Activated B cell treated with CpG ODN at 0.5 μM for 24 hours (primary cell): ENCODE measurements at regions not wholly inside any gene's neighbourhood (a gene's known extent, or its start where the extent isn't known, plus 50 kb on each side); places are given as distances from the start of the nearest gene placed in this dataset.

Experiments used
- ATAC-seq: fragments of 200-7000 bp; cut with Tn5 transposase; one replicate; pipeline ENCODE4 v1.10.0; 2021; ENCODE audit warnings: low read depth, mild to moderate bottlenecking, moderate library complexity
- CTCF ChIA-PET: fragments of 350-600 bp; sonication (Branson Sonifier 250); formaldehyde crosslinking; loops from one replicate; lab custom pipeline; 2021; ENCODE audit warnings: antibody characterized with exemption; lab: Charles Lee
- POLR2A ChIA-PET: fragments of 350-600 bp; sonication (Branson Sonifier 250); formaldehyde crosslinking; loops from one replicate; lab custom pipeline; 2021; ENCODE audit warnings: antibody characterized with exemption; lab: Charles Lee
- DNase-seq: peaks from one replicate; pipeline ENCODE4 v3.0.0; 2022
- H3K27ac Mint-ChIP-seq: one replicate; pipeline ENCODE4 v1.8.0; 2020; ENCODE audit warnings: mixed read lengths
- H3K27me3 Mint-ChIP-seq: one replicate; pipeline ENCODE4 v1.8.0; 2021; ENCODE audit warnings: mixed read lengths
- H3K36me3 Mint-ChIP-seq: one replicate; pipeline ENCODE4 v1.8.0; 2021; ENCODE audit warnings: low read depth, mixed read lengths
- H3K4me1 Mint-ChIP-seq: one replicate; pipeline ENCODE4 v1.8.0; 2021; ENCODE audit warnings: mixed read lengths
- H3K4me3 Mint-ChIP-seq: one replicate; pipeline ENCODE4 v1.8.0; 2020; ENCODE audit warnings: mild to moderate bottlenecking, mixed read lengths
- H3K9me3 Mint-ChIP-seq: one replicate; pipeline ENCODE4 v1.8.0; 2020; ENCODE audit warnings: mixed read lengths
- CTCF ChIP-seq: fragments of 200-600 bp; IDR thresholded peaks from one replicate; pipeline ENCODE4 v1.8.0; 2022; ENCODE audit warnings: antibody characterized with exemption, mild to moderate bottlenecking
- intact Hi-C: fragments of 100-400 bp; cut with micrococcal nuclease; formaldehyde crosslinking; loops from one replicate; pipeline ENCODE4 v1.15.1; 2024

DNA sequence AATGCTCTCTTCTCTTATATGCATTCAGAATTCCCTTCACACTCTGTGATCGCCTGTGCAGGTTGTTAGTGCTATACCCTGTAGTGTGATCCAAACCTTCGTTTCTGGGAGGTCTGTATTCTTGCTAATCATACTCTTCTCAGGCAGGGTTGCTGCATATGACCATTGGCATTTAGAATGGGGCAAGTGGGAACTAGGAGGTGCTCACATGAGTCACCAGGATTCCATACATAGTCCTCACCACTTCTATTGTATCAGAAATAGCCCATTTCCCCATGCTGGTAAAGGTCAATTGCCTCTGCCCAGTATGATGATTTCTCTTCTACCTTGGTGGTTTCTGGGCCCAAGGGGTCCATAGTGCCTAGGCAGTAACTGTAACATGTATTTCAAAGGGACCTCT, 443.5 kb upstream of the CDH6 start:
- H3K9me3 Mint-ChIP-seq, result peaks cover 13% of the 10 kb centered on the region
- ChIA-PET POLR2A (no interaction called here), CTCF (no interaction called here)
- no peak overlapping the region for H3K27ac Mint-ChIP-seq
- ATAC-seq (no peak), DNase-seq (no peak)
- no peaks in the 10 kb centered on the region for H3K27me3 Mint-ChIP-seq
- intact Hi-C loops, result no loop called here
- TF ChIP-seq CTCF, result no peak
- H3K36me3 Mint-ChIP-seq, result no peaks in the 10 kb centered on the region
- no peaks in the 10 kb centered on the region for H3K4me1 Mint-ChIP-seq
- H3K4me3 Mint-ChIP-seq, result no peak overlapping the region

DNA sequence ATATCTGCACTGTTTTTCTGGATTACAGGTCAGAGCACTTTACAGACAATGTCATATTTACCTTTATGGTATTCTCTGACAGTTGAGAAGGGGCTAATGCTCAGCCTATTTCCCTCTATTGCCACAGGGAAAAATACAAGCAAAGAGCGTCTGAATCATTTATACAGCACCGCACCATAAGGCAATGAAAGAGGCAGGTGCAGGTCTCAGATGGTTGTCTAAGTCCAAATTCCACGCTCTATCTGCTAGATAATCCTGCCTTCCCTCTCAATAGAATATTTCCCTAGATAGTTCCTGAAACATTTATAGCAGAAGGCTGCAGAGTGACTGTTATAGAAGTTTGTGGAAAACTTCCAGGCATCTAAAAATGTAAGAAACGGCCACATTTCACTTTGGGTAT, 446.1 kb upstream of the CDH6 start:
- DNase-seq (no peak), ATAC-seq (no peak)
- no peaks in the 10 kb centered on the region for H3K27me3 Mint-ChIP-seq
- no peak overlapping the region for H3K4me3 Mint-ChIP-seq
- no peaks in the 10 kb centered on the region for H3K4me1 Mint-ChIP-seq
- no peak for TF ChIP-seq CTCF
- no peaks in the 10 kb centered on the region for H3K36me3 Mint-ChIP-seq
- intact Hi-C loops, result no loop called here
- H3K9me3 Mint-ChIP-seq, result peaks cover 13% of the 10 kb centered on the region
- CTCF ChIA-PET, result no interaction called here
- no peak overlapping the region for H3K27ac Mint-ChIP-seq
- POLR2A ChIA-PET, result no interaction called here

DNA sequence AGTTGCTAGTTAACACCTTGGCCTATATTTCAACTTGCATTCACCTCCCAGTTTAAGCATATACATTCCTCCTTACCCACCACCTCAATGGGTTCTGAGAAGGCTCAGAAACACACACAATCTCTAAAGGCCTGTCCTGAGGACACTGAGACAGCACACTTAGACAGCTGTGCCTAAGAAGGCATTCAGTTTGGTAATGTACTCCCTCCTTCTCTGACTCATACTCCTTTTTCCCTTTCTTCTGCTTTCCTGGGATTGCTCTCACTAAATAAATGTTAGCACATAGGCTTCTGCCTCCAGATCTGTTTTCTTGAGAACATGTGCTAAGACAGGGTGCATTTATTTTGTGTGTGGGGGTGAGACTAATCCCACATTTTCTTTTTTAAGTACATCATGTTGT, 456.8 kb upstream of the CDH6 start:
- H3K4me1 Mint-ChIP-seq, result no peaks in the 10 kb centered on the region
- no peaks in the 10 kb centered on the region for H3K36me3 Mint-ChIP-seq
- DNase-seq, result no peak
- no peak overlapping the region for H3K27ac Mint-ChIP-seq
- no peak for TF ChIP-seq CTCF
- peaks cover 14% of the 10 kb centered on the region for H3K9me3 Mint-ChIP-seq
- CTCF ChIA-PET, result no interaction called here
- no peak overlapping the region for H3K4me3 Mint-ChIP-seq
- POLR2A ChIA-PET, result no interaction called here
- ATAC-seq, result no peak
- H3K27me3 Mint-ChIP-seq, result no peaks in the 10 kb centered on the region
- intact Hi-C loops, result no loop called here

- H3K27ac Mint-ChIP-seq, result no peak overlapping the region
- CTCF ChIA-PET, result no interaction called here
- H3K27me3 Mint-ChIP-seq, result no peaks in the 10 kb centered on the region
- H3K9me3 Mint-ChIP-seq, result peaks cover 14% of the 10 kb centered on the region
- H3K4me3 Mint-ChIP-seq, result no peak overlapping the region
- H3K36me3 Mint-ChIP-seq, result no peaks in the 10 kb centered on the region
- no peak for TF ChIP-seq CTCF
- H3K4me1 Mint-ChIP-seq, result no peaks in the 10 kb centered on the region
- POLR2A ChIA-PET, result no interaction called here
- intact Hi-C loops, result no loop called here
- DNase-seq (no peak), ATAC-seq (no peak)
Observed at GRCh38 chr5:30734118-30734517, 459.4 kb upstream of the CDH6 start.

GRCh38 chr5:30725073-30725472, 468.4 kb upstream of the CDH6 start:
- DNase-seq (no peak), ATAC-seq (no peak)
- Mint-ChIP-seq H3K4me3 (no peak overlapping the region), H3K27ac (no peak overlapping the region), H3K36me3 (no peaks in the 10 kb centered on the region), H3K27me3 (no peaks in the 10 kb centered on the region), H3K4me1 (no peaks in the 10 kb centered on the region), H3K9me3 (peaks cover 23% of the 10 kb centered on the region)
- ChIA-PET CTCF (no interaction called here), POLR2A (no interaction called here)
- TF ChIP-seq CTCF, result no peak
- intact Hi-C loops, result no loop called here
